ENCODE measurements at regions not wholly inside any gene's neighbourhood (a gene's known extent, or its start where the extent isn't known, plus 50 kb on each side); places are given as distances from the start of the nearest gene placed in this dataset.
"Not testable (repeated sequence)": the region's sequence is repeated elsewhere in the genome, so short reads cannot be mapped to it uniquely, and the experiment has no call there.

DNA sequence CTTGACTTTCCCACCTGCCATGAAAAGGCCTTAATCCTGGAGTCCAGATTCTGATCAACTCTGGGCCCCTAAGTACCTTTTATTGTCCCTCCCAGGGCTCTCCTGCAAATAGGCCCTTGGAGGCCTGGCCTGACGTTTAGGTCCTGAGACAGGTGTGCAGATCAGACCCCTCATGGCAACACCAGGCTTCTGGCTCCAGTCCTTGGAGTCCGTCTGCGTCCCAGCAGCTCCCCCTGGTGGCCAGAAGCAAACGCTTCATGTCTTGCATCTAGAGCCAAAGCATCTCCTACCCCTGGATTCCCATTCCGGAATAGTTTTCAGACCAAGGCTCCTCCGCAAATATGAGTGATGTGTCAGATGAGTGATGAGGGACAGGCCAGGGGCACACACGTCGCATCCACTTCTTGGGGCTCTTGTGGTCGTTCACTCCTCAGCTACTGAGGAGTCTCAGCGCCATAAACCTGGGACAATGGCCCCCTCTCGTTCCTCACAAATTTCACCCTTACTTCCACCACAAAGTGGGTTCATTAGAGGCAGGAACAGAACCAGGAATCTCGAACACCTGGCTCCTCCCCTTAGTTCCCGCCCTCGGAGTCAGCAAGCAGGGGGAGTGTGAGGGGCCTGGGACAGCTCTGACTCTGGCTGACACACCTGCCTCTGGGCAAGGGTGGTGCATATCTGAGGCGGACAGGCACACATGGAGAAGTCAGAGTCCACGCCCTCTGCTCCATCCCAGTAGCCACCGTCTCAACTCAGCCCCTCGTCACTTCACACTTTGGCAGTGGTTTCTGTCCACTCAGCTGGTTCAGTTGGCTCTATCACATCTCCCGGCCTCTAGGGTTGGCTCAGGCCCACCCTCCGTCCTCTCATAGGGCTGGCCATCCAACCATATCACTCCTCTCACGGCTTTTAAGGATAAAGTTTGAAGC, 77.9 kb upstream of the PWP1 start:
- H3K9me3 Mint-ChIP-seq (ENCODE audit: low read depth) = no peaks in the 10 kb centered on the region
- H3K4me3 Mint-ChIP-seq = no peak overlapping the region
- peaks cover 6% of the 10 kb centered on the region for H3K36me3 Mint-ChIP-seq
- no peak overlapping the region for H3K27ac Mint-ChIP-seq
- H3K27me3 Mint-ChIP-seq = no peaks in the 10 kb centered on the region
- H3K4me1 Mint-ChIP-seq (ENCODE audit: low read depth) = no peaks in the 10 kb centered on the region

- H3K36me3 Mint-ChIP-seq; H3K4me3 Mint-ChIP-seq; H3K9me3 Mint-ChIP-seq (ENCODE audit: low read depth); H3K4me1 Mint-ChIP-seq (ENCODE audit: low read depth); H3K27ac Mint-ChIP-seq; H3K27me3 Mint-ChIP-seq: not testable (repeated sequence)
Observed at GRCh38 chr12:107608779-107609178, 76.8 kb upstream of the PWP1 start.

DNA sequence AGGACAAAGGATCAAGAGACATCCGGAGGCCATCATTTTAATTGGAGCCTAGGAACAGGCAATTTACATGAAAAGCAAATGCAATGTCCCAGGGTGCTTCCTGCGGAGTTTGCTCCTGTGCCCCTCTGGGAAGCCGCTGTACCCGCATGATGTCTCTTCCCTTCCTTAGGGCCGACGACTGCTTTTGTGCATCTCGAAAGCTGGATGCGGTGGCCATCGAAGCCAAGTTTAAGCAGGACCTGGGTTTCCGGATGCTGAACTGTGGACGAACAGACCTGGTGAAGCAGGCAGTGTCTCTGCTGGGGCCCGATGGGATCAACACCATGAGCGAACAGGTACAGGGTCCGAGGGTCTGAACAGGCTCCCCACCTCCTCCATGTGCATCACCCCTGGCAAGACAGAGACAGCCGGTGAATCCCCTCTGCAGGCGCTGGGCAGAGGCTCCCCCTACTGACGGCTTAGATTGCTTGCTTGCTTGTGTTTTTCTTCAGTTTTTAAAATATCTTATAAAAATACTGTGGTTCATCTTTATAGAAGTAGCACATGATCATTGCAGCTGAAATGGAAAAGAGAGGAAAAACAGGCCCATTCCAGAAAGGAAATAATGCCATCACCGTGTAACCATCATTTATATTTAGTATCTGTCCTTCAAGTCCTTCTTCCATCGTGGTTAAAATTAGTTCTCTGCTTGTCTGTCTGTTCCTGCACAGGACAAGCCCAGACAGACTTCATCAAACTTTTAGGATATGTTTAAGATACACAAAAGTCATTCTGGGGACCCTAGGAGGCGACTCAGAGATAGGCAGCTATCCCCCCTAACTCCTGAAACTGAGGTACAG, 75.4 kb upstream of the PWP1 start:
- H3K36me3 Mint-ChIP-seq = peaks cover 10% of the 10 kb centered on the region
- no peaks in the 10 kb centered on the region for H3K9me3 Mint-ChIP-seq (ENCODE audit: low read depth)
- H3K27ac Mint-ChIP-seq = no peak overlapping the region
- no peak overlapping the region for H3K4me3 Mint-ChIP-seq
- no peaks in the 10 kb centered on the region for H3K4me1 Mint-ChIP-seq (ENCODE audit: low read depth)
- H3K27me3 Mint-ChIP-seq = no peaks in the 10 kb centered on the region

DNA sequence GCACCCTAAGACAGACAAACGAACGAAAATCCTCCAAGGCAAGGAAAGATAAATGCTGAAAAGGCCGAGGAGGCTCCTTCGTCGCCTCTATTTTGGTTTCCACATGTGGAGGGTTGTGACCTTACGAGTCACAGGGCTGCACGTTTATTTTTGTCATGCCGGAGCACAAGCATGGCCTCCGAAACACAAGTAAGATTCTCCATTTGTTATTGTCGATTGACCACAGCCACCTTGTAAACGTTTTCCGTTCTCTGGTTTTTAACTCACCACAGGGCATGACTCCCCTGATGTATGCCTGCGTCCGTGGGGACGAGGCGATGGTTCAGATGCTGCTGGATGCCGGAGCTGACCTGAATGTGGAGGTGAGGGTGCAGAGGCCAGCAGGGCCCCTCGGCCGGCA, 73.1 kb upstream of the PWP1 start:
- no peak overlapping the region for H3K4me3 Mint-ChIP-seq
- no peaks in the 10 kb centered on the region for H3K9me3 Mint-ChIP-seq (ENCODE audit: low read depth)
- no peak overlapping the region for H3K27ac Mint-ChIP-seq
- H3K4me1 Mint-ChIP-seq (ENCODE audit: low read depth) = no peaks in the 10 kb centered on the region
- H3K27me3 Mint-ChIP-seq = no peaks in the 10 kb centered on the region
- peaks cover 10% of the 10 kb centered on the region for H3K36me3 Mint-ChIP-seq

DNA sequence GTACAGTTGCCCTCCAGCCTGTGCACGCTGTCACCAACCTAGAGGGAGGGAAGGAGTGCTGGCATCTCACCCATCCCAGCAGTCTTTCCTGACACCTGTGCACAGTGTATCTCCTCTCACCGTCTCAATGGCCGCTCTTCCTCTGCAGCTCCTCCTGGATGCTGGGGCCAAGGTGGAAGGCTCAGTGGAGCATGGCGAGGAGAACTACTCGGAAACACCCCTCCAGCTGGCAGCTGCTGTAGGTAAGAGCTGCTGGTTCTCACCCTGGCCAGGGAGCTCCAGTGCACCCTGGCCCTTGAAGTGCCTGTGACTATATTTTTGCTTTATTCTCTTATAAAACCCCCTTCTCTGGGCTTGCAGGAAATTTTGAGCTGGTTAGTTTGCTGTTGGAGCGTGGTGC, 68.7 kb upstream of the PWP1 start:
- no peaks in the 10 kb centered on the region for H3K9me3 Mint-ChIP-seq (ENCODE audit: low read depth)
- H3K27ac Mint-ChIP-seq = no peak overlapping the region
- peaks cover 19% of the 10 kb centered on the region for H3K36me3 Mint-ChIP-seq
- no peaks in the 10 kb centered on the region for H3K27me3 Mint-ChIP-seq
- H3K4me1 Mint-ChIP-seq (ENCODE audit: low read depth) = no peaks in the 10 kb centered on the region
- H3K4me3 Mint-ChIP-seq = no peak overlapping the region

GRCh38 chr12:107618106-107618505, 67.5 kb upstream of the PWP1 start:
- no peak overlapping the region for H3K27ac Mint-ChIP-seq
- H3K4me3 Mint-ChIP-seq = no peak overlapping the region
- H3K27me3 Mint-ChIP-seq = no peaks in the 10 kb centered on the region
- no peaks in the 10 kb centered on the region for H3K9me3 Mint-ChIP-seq (ENCODE audit: low read depth)
- H3K4me1 Mint-ChIP-seq (ENCODE audit: low read depth) = no peaks in the 10 kb centered on the region
- peaks cover 15% of the 10 kb centered on the region for H3K36me3 Mint-ChIP-seq

DNA sequence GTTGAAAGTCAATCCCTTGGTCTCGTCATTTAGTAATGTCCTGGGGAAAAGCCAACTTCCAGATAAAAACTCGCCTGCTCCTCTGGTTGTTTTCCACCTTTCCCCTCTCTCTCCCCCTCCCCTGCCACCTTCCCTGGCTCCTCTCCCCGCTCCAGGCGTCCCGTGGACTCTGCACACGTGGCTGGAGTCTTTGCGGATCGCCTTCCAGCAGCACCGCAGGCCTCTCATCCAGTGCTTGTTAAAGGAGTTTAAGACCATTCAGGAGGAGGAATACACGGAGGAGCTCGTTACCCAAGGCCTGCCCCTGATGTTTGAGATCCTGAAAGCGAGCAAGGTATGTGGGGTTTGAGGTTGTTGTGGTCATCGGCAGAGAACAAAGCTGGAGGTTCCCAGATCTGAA, 65.8 kb upstream of the PWP1 start:
- Mint-ChIP-seq H3K27ac (no peak overlapping the region), H3K27me3 (no peaks in the 10 kb centered on the region), H3K4me3 (no peak overlapping the region), H3K36me3 (peaks cover 24% of the 10 kb centered on the region), H3K4me1 (ENCODE audit: low read depth) (no peaks in the 10 kb centered on the region), H3K9me3 (ENCODE audit: low read depth) (peaks cover under 1% of the 10 kb centered on the region)

GRCh38 chr12:107622001-107622400, 63.6 kb upstream of the PWP1 start:
- H3K27ac Mint-ChIP-seq = no peak overlapping the region

DNA sequence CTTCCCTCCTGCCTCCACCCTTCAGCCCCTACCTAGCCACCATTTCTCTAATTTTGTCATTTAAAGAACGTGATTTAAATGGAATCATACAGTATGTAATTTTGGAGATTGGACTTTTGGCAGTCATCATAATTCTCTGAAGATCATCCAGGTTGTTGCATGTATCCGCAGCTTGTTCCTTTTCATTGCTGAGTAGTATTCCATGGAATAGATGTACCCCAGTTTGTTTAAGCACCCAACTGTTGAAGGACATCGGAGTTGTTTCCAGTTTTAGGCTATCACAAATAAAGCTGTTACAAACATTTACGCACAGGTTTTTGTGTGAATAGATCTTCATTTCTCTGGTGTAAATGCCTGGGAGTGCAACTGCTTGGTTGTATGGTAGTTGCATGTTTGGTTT, 61.1 kb upstream of the PWP1 start:
- Mint-ChIP-seq H3K27ac (no peak overlapping the region), H3K4me1 (ENCODE audit: low read depth) (no peaks in the 10 kb centered on the region), H3K27me3 (no peaks in the 10 kb centered on the region), H3K4me3 (no peak overlapping the region), H3K9me3 (ENCODE audit: low read depth) (peaks cover 5% of the 10 kb centered on the region), H3K36me3 (peaks cover 25% of the 10 kb centered on the region)

More at GRCh38 chr12:107622001-107622400, 63.6 kb upstream of the PWP1 start:
- H3K27me3 Mint-ChIP-seq = no peaks in the 10 kb centered on the region
- peaks cover 5% of the 10 kb centered on the region for H3K9me3 Mint-ChIP-seq (ENCODE audit: low read depth)
- no peaks in the 10 kb centered on the region for H3K4me1 Mint-ChIP-seq (ENCODE audit: low read depth)
- H3K36me3 Mint-ChIP-seq = peaks cover 28% of the 10 kb centered on the region
- H3K4me3 Mint-ChIP-seq = no peak overlapping the region

DNA sequence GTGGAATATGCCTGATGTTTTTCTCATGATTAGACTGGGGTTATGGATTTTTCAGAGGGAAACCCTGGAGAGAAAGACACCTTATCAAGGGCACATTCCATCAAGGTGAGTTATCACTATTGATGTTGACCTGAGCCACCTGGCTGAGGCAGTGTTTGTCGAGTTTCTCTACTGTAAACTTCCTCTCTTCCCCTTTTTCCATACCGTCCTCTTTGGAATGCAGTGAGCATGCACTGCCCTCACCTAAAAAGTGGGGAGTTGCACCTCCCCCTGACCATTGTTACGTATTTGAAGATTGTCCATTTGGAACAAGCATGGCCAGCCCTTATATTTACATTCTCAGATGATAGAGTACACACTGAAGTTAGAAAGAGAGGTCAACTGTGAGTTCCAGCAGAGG, 53.9 kb upstream of the PWP1 start:
- no peaks in the 10 kb centered on the region for H3K4me1 Mint-ChIP-seq (ENCODE audit: low read depth)
- no peaks in the 10 kb centered on the region for H3K9me3 Mint-ChIP-seq (ENCODE audit: low read depth)
- peaks cover 11% of the 10 kb centered on the region for H3K36me3 Mint-ChIP-seq
- no peak overlapping the region for H3K27ac Mint-ChIP-seq
- H3K27me3 Mint-ChIP-seq = no peaks in the 10 kb centered on the region
- no peak overlapping the region for H3K4me3 Mint-ChIP-seq

GRCh38 chr12:107632246-107632645, 53.4 kb upstream of the PWP1 start:
- Mint-ChIP-seq H3K4me1 (ENCODE audit: low read depth) (no peaks in the 10 kb centered on the region), H3K4me3 (no peak overlapping the region), H3K9me3 (ENCODE audit: low read depth) (no peaks in the 10 kb centered on the region), H3K36me3 (peaks cover 11% of the 10 kb centered on the region), H3K27me3 (no peaks in the 10 kb centered on the region), H3K27ac (no peak overlapping the region)

DNA sequence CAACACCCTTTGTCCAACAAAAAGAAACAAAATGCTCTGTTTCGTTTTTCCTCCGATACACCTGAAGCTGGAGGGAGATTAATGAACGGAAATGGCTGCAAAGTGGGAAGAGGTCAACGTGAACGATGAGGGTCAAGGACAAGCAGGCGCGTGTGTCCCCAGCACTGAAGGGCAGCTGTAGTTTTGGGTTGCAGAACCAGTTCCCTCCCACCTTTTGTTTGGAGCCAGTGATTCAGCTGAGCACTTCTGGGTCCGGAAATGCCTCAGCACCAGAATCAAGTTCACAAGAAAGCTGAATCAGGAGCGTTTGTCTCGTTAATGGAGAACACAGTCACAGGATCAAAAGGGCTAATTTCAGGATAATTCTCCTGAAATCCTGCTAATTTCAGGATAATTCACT, 51.1 kb upstream of the PWP1 start:
- H3K4me1 Mint-ChIP-seq (ENCODE audit: low read depth) = no peaks in the 10 kb centered on the region
- H3K27me3 Mint-ChIP-seq = no peaks in the 10 kb centered on the region
- H3K9me3 Mint-ChIP-seq (ENCODE audit: low read depth) = no peaks in the 10 kb centered on the region
- H3K27ac Mint-ChIP-seq = no peak overlapping the region
- H3K4me3 Mint-ChIP-seq = no peak overlapping the region
- peaks cover 18% of the 10 kb centered on the region for H3K36me3 Mint-ChIP-seq

- no peak overlapping the region for H3K27ac Mint-ChIP-seq
- no peaks in the 10 kb centered on the region for H3K4me1 Mint-ChIP-seq (ENCODE audit: low read depth)
- H3K9me3 Mint-ChIP-seq (ENCODE audit: low read depth) = no peaks in the 10 kb centered on the region
- peaks cover 18% of the 10 kb centered on the region for H3K36me3 Mint-ChIP-seq
- no peak overlapping the region for H3K4me3 Mint-ChIP-seq
- no peaks in the 10 kb centered on the region for H3K27me3 Mint-ChIP-seq
Observed at GRCh38 chr12:107635139-107635538, 50.5 kb upstream of the PWP1 start.
